ENCODE measurements at regions not wholly inside any gene's neighbourhood (a gene's known extent, or its start where the extent isn't known, plus 50 kb on each side); places are given as distances from the start of the nearest gene placed in this dataset.
"Not testable (repeated sequence)": the region's sequence is repeated elsewhere in the genome, so short reads cannot be mapped to it uniquely, and the experiment has no call there.

- no peak for FAIRE-seq
These were observed 903.7 kb downstream of the TDRD15 start for GRCh38 chr2:22027345-22028005.

DNA sequence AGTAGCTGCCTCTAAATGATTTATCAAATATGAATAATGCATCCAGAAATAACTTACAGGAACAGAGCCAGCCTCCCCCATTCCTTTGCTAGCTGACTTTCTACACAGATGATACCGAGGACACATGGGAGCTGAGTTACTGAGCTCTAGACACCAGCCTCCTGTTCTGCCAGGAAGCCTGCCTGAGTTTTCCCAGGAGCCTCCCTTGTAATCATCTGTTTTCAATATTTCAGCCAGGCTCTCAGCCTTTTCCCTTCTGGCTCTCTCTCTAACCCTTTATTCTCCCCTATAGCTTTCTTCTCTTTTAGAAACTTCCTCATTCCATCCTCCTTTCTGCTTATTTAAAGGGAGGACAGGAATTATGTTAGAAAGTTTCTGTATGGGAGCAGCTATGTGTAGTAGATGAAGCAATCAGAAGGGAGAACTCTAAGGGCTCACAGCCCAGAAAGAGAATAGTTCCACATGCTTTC is 911.6 kb downstream of the TDRD15 start:
- no peak for FAIRE-seq

- no peak for FAIRE-seq
These were observed 913.5 kb downstream of the TDRD15 start for GRCh38 chr2:22037274-22037673.

DNA sequence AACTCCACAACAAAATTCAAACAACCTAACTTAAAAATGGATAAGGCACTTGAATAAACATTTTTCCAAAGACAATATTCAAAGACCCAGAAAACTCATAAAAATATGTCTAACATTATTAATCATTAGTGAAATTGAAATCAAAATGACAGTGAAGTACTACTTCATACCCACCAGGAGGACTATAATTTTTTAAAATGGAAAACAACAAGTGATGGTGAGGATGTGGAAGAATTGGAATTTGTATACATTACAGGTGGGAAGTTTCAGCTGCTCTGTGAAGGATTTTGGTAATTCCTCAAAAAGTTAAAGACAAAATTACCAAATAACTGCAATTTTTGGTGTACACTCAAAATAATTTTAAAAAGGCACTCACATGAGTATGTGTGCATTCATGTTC is 920.0 kb downstream of the TDRD15 start:
- FAIRE-seq: no peak

DNA sequence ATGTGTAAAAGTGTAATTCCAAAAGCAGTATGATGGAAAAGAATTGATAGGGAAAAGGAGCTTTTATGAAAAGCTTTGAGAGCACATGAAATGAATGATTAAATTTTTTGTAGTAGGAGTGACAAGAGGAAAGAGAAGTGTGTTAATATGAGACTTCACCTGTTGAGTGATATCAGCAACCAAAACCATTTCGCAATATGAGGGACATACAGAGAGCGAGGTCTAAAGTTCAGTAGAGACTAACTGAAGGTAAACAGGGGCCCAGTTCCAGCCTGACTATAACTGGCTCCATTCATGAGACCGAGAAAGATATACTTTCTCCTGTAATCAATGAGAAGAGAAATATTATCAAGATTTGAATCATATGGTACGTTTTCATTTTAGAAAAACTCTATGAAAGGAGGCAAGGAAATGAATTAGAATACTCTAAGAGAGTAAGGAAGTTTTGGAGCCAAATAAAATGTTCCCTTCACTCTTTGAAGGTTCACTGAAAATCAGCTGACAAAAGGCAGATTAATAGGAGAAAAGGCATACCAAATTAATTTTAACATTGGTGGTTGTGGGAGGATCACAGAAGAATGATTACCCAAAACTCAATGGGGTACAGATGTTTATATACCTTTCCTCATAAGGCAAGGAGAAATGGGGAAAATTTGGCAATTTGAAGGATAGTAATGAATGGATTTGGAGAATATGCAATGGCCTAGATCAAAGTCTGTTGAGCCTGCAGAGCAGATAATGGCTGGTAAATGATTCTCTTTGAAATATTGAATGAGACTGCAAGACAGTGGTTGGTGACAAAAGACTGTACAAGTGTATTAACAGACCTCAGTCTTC is 932.2 kb downstream of the TDRD15 start:
- no peak for FAIRE-seq

DNA sequence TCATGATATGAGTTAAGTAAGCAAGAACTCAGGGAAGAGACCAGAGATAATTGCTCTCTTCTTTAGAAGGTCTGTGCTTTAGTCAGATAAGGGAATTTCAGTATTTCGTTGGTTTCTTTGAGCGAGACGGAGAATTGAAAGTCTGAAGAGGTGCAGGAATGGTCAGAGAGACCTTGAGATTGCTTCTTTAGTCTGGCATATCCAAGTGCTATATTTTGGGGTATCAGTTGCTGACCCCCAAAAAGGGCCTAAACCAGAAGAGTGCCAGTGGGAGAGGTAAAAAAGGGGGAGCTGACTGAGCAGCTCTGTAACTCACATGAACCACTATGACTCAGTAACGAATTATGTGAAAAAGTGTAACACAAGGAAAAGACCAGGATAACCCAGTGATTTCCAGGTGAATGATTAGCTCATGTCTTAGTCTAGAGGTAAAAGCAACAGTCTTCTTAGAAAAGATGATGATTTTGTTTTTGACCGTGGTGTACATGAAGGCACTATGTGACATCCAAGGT is 932.9 kb downstream of the TDRD15 start:
- no peak for FAIRE-seq

- no peak for FAIRE-seq
These were observed 938.9 kb downstream of the TDRD15 start for GRCh38 chr2:22062679-22063078.

GRCh38 chr2:22076454-22076853 is 952.7 kb downstream of the TDRD15 start:
- no peak for FAIRE-seq

GRCh38 chr2:22078701-22079100 is 954.9 kb downstream of the TDRD15 start:
- FAIRE-seq: no peak

GRCh38 chr2:22079583-22079982 is 955.8 kb downstream of the TDRD15 start:
- FAIRE-seq: no peak

DNA sequence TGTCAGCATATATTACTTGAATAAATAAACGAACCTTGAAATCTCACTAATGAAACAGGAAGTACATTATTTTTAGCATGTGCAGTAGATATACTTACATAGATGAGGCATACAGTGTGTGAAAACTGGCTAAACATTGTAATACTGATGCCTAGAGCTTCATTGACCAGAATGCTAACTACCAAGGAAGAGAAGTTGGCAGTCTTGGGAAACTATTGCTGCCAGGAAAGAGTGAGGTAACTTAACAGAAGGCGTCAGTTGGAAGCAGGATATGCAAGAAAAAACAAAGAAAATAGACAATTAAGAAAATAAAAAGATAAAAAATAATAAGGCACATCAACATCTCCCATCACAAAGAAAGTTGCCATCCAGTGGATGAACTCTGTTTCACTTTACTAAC is 963.0 kb downstream of the TDRD15 start:
- no peak for FAIRE-seq

- not testable (repeated sequence) for FAIRE-seq
These were observed 979.8 kb downstream of the TDRD15 start for GRCh38 chr2:22103617-22104016.

GRCh38 chr2:22110244-22110651 is 986.5 kb downstream of the TDRD15 start:
- FAIRE-seq: no peak

DNA sequence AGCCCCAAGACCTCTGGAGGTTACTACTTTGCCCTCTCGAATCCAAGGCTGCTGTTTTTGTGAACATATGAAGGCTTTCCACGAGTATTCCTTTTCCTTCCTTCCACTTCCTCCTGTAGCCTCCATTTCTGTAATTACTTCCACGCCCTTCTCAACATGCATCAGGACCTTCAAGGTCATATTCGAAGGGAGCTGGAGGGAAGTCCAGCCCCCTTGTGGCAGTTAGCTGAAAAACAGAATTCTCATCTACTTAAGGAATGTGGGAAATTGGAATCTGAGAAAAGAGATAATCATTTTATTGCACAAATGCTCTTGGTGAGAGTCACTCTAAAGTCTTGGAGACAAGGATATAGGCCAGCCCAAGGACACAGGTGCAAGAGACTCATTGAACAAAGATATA is 1000.2 kb downstream of the TDRD15 start:
- FAIRE-seq: no peak

DNA sequence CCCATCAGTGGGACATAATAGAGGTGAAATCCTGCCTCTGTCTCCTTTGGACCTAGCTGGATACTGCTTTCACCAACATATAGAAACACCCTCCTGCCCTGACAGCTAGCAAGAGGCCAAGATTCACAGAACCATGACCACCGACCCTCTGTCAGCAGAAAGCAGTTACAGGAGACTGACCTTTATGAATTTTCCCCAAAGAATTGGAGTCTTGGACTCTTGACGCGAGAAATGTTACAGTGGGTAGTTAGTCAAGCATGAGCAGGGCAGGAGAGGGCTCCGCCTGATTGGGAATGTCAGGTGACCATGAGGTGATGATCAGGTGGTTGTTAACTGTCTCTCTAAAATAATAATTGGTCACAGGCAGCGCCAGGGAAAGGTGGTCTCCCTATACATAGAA is 1002.3 kb downstream of the TDRD15 start:
- FAIRE-seq: no peak

GRCh38 chr2:22126978-22127377 is 1003.2 kb downstream of the TDRD15 start:
- no peak for FAIRE-seq

GRCh38 chr2:22134421-22134820 is 1010.7 kb downstream of the TDRD15 start:
- FAIRE-seq: no peak

- FAIRE-seq: no peak
These were observed 1012.7 kb downstream of the TDRD15 start for GRCh38 chr2:22136446-22136845.

DNA sequence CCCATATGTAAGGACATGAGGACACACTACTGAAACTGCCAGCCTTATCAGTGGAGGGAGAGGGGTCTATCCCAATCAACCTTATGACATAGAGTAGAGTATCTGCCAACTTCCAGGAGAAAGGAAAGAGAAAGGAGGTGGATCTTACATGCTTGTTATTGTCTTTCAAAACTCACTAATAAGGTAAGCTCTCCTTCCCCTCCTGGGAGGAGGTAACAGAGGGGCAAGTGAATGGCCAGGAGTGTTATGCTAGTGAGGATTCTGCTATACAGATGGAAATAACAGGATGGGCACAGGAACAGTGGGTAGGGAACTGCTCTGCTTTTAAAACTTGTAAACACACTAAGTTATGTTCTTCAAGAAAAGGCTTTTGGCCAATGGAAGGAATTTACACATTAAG is 1020.1 kb downstream of the TDRD15 start:
- no peak for FAIRE-seq

GRCh38 chr2:22153931-22154613 is 1030.3 kb downstream of the TDRD15 start:
- no peak for FAIRE-seq

DNA sequence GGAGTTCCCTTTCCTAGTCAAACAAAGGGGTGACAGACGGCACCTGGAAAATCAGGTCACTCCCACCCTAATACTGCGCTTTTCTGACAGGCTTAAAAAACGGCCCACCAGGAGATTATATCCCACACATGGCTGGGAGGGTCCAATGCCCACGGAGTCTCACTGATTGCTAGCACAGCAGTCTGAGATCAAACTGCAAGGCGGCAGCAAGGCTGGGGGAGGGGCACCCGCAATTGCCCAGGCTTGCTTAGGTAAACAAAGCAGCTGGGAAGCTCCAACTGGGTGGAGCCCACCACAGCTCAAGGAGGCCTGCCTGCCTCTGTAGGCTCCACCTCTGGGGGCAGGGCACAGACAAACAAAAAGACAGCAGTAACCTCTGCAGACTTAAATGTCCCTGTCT is 1032.9 kb downstream of the TDRD15 start:
- not testable (repeated sequence) for FAIRE-seq

- no peak for FAIRE-seq
These were observed 1043.5 kb downstream of the TDRD15 start for GRCh38 chr2:22167256-22167655.

DNA sequence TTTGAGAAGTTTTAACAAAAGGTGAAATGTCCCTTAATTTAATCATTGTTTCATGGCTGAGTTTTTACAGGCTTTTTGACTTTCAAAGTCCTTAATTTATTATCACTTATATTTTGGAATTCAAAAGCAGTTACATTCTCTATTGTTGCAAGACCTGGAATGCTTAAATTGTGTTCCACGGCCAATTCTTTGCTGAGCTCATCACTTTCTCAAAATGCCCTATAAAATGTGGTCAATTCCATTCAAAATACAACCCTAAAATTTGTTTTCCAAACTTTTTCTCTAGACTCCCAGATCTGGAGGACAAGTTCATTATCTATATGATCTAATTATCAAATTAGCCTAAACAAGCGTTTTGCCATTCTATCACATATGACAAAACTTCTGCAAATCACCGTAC is 1051.2 kb downstream of the TDRD15 start:
- no peak for FAIRE-seq

- FAIRE-seq: no peak
These were observed 1061.5 kb downstream of the TDRD15 start for GRCh38 chr2:22185251-22185650.
